Heart left ventricle (tissue), 13 donors: ENCODE measurements at regions not wholly inside any gene's neighbourhood (a gene's known extent, or its start where the extent isn't known, plus 50 kb on each side); places are given as distances from the start of the nearest gene placed in this dataset.
"Not testable (repeated sequence)": the region's sequence is repeated elsewhere in the genome, so short reads cannot be mapped to it uniquely, and the experiment has no call there.

ENCODE experiments used
- CTCF ChIP-seq, 12 donors: fragments of 200-600 bp; sonication (generic) in 4 of 12; IDR thresholded peaks; one replicate each; pipeline versions ENCODE4 v1.5.0 to v1.8.0; 2018 to 2022; ENCODE audit warnings: antibody characterized with exemption in 12 of 12, mild to moderate bottlenecking in 5 of 12
- POLR2A ChIP-seq, 2 donors: fragments of 450-650 bp; IDR thresholded peaks; one replicate each; pipeline ENCODE4 v1.6.1; 2017; ENCODE audit warnings: antibody characterized with exemption in 2 of 2, mild to moderate bottlenecking in 2 of 2, moderate library complexity in 2 of 2
- donor health status: ischemic (EF 13 %, LVEDD 7.1; RV severe dilation, severe dysfunction).
- donor health status: DM: no; HTN: yes; CAD: no.
- donor health status: DM: no; HTN: no; CAD: no.
- donor health status: ischemic (EF 25% LVEDD 6.9; RV normal size, moderate dysfunction).
- donor health status: ischemic (EF 25% LVEDD 5.7; RV mildly dilated, moderate dysfunction).
- donor health status: ischemic (EF 35%, LVEDD 5.7; RV mildly dilated, moderate dysfunction).
- donor health status: nonischemic (EF 11% LVEDD 7.7; RV severe dilation, severe dysfunction).
- donor health status: DM: yes; HTN: yes; CAD: no.
- donor health status: PGD.
- donor health status: ischemic (EF 29% LVEDD 5.4; RV normal size, mild dysfunction).
- donor health status: nonischemic (EF 23%, LVEDD 6.1; RV moderate dilation, normal function).

GRCh38 chr1:851398-851797 lies 72.3 kb upstream of the SAMD11 start:
- not testable (repeated sequence) for TF ChIP-seq CTCF, POLR2A (IDR thresholded peaks at IDR 0.05)
